HEK293T (cell line): ENCODE measurements at regions not wholly inside any gene's neighbourhood (a gene's known extent, or its start where the extent isn't known, plus 50 kb on each side); places are given as distances from the start of the nearest gene placed in this dataset.
A peak's percentile ranks its signal among the peaks of the same experiment; 100 is the strongest.
"Not testable (repeated sequence)": the region's sequence is repeated elsewhere in the genome, so short reads cannot be mapped to it uniquely, and the experiment has no call there.

ENCODE experiments used
- CTCF ChIA-PET: fragments of 350-600 bp; formaldehyde crosslinking; extraction: SDS; loops from one replicate; lab custom pipeline; 2021; ENCODE audit warnings: antibody characterized with exemption, inconsistent platforms; lab: Yijun Ruan, JAX
- POLR2A ChIA-PET: fragments of 350-600 bp; formaldehyde crosslinking; extraction: SDS; loops from one replicate; lab custom pipeline; 2020; ENCODE audit warnings: antibody characterized with exemption, inconsistent platforms; lab: Yijun Ruan, JAX
- DNase-seq: peaks from one replicate; pipeline ENCODE4 v3.0.0; 2012; ENCODE audit warnings: mixed read lengths; ENCODE audit errors: extremely low spot score

DNA sequence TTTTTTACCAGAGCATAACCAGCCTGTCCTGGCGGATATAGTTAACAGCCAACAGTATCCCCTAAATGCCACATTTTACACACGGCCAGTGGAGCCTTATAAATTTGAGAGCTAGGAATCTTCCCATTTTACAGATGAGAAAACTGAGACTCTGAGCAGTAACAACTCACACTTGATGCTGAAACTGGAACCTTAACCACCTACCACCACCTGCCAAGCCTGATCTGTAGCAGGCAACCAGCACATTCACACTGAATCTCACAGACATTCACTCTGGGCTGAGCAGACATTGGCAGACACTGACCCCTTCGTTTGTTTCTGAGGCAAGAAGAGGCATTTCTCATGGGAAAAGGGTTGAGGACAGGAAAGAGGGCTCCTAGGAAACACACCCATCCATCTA is 178.2 kb downstream of the BCL2L11 start:
- DNase-seq, CTCF ChIA-PET, POLR2A ChIA-PET: not testable (repeated sequence)

DNA sequence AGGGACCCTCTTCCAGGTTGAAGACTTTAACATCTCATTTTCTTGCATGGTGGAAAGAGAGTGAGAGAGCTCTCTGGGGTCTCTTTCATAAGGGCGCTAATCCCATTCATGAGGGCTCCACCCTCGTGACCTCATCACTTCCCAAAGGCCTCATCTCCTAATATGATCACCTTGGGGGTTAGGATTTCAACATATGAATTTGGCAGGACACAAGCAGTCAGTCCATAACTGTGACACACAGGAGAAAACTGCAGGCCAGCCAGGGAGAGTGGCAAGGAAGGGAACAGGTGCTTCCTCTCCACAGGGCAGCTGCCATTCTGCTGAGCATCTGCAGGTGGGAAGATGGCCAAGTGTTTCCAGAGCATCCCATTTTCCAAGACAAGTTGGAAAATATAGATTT is 178.9 kb downstream of the BCL2L11 start:
- POLR2A ChIA-PET, CTCF ChIA-PET, DNase-seq: not testable (repeated sequence)

- CTCF ChIA-PET, POLR2A ChIA-PET, DNase-seq: not testable (repeated sequence)
Measured at GRCh38 chr2:111301677-111302076, 181.0 kb downstream of the BCL2L11 start.

GRCh38 chr2:111302397-111303218 is 181.9 kb downstream of the BCL2L11 start:
- POLR2A ChIA-PET, DNase-seq, CTCF ChIA-PET: not testable (repeated sequence)

GRCh38 chr2:111307302-111307701 is 186.6 kb downstream of the BCL2L11 start:
- CTCF ChIA-PET, DNase-seq, POLR2A ChIA-PET: not testable (repeated sequence)

GRCh38 chr2:111309231-111310075 is 188.7 kb downstream of the BCL2L11 start:
- CTCF ChIA-PET, POLR2A ChIA-PET, DNase-seq: not testable (repeated sequence)

DNA sequence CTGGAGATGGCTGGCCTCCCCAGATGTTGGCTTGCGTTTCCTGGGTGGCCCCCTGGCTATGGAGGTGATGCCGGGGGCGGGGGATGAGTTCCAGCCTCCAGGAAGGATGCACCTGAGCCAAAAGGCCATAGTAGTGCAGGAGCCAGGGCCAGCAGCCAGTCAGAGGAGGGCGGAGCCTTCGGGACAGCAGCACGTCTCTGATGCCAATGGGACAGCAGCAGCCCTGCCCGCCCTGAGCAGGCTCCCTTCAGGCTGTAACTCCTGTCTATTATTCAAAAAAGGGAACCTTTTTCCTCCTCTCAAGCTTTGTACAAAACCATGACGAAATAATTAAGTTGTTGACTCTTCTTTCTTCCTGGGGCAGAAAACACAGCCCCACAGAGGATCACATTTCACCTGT is 189.7 kb downstream of the BCL2L11 start:
- DNase-seq, POLR2A ChIA-PET, CTCF ChIA-PET: not testable (repeated sequence)

DNA sequence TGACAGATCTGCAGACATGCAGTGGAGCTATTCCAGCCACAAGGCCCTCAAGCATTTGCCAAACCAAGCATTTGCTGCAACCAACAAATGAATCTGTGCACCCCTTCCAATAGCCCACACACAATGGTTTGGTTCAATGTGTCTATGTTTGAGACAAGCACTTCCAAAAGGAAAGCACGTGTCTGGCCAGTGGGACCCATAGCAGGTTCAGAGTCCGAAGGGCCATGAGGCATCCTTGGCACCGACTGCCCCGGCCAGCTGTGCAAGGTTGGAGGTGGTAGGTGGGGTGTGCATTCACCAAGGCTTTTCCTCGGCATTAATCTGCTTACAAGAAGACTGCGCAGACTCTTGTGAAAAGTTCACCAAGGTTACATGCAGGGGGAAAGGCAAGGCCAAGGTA is 190.9 kb downstream of the BCL2L11 start:
- POLR2A ChIA-PET, CTCF ChIA-PET, DNase-seq: not testable (repeated sequence)

- CTCF ChIA-PET, DNase-seq, POLR2A ChIA-PET: not testable (repeated sequence)
Measured at GRCh38 chr2:111312897-111313607, 192.3 kb downstream of the BCL2L11 start.

- POLR2A ChIA-PET, CTCF ChIA-PET: not testable (repeated sequence)
Measured at GRCh38 chr2:111313711-111314110, 193.0 kb downstream of the BCL2L11 start.

DNA sequence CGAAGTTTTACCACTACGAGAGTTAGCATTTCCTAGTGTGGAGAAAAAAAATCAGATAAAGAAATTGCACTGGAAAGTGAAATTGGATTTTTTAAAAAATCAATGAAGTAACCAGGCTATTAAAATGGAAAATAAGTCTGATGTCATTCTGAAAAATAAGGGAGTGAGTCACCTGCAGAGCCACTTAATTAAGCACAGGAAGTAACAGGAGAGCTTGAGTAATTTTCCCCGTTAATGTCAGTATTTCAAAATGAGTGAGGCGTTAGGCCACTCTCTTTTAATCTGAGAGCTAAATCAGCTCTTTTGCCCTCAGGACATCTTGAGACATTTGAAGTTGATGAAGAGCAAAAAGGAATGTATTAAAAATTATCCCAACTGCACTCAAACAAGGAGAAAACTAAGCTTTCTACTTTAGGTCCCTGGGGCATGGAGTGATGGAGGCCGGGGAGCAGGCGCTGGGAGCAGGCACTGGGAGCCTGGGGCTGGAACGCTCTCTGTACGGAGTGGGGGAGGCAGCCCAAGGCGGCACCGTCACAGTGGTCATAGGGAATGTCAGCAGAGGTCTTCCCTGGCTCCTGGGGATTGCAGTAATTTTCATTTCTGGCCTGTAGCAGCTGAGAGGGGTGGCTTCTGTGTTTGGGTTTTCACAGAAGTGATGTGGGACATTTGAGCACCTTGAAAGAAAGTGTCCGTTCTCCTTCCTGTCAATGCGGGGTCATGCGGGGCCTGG is 194.6 kb downstream of the BCL2L11 start:
- DNase-seq, result peak; percentile 3
- CTCF ChIA-PET, POLR2A ChIA-PET: not testable (repeated sequence)

More at GRCh38 chr2:111313711-111314110, 193.0 kb downstream of the BCL2L11 start:
- DNase-seq, result not testable (repeated sequence)

DNA sequence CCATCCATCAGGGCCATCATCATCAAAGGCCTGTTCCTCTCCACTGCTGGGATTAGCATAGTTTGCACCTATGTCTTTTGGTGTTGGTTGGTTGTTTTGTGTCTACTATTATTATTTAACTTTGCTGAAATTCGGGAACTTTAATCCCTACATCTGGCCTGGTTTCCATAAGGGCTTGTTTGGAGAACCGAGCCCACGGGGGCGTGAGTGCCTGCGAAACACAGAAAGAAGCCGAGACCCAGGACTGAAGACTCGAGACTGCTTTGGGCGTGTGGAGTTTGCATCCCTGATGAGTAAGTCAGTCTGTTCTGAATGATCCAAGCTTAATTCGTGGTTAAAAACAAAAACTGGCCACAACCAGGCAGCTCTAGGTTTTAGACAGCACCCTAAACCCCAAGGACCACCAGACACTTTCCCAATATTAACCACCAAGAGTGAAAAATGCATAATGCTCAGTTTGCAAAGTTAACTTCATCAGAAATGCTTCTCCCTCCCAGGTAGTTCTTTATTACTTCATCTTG is 195.6 kb downstream of the BCL2L11 start:
- DNase-seq, CTCF ChIA-PET, POLR2A ChIA-PET: not testable (repeated sequence)

DNA sequence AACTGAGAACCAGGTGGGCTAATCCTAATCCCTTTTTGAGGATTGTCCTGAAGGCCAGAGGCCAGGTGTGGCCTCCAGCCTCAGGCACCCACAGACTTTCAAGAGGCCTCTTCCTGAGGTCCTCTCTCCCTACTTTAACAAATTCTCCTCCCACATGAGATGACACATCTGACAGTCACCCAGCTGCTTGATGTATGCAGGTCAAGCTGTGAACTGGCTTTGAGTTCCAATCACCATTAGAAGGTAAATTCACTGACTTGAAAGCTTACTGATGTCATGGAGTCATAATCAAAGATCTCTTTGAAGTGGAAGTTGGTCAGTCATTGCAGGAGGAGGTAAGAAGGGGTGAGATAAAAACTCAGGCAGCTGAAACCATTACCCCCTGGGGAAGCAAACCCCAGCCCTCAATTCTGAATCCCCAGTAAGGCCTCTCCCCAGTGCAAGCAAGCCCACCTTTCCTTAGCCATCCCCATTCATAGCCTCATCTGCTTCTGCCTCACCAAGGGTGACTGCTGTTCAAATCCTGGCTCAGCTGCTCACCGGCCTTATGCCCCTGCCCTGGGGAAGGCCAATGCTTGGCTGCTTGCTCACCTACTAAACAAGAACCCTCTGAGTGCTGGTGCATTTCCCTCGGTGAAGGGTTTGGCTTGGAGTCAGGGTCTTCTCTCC is 196.3 kb downstream of the BCL2L11 start:
- POLR2A ChIA-PET, DNase-seq: not testable (repeated sequence)

DNA sequence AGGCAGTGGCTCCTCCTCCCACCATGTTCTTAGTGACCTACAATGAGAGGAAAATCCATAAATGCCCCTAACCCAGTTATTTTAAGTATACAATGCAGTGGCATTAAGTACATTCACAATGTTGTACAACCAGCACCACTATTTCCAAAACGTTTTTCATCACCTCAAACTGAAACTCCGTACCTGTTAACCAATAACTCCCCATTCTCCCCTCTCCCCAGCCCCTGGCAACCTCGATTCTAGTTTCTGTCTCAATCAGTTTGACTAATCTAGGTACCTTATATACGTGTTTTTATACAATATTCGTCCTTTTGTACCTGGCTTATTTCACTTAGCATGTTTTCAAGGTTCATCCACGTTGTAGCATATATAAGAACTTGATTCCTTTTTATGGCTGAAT is 198.8 kb downstream of the BCL2L11 start:
- CTCF ChIA-PET, DNase-seq, POLR2A ChIA-PET: not testable (repeated sequence)

More for the DNA sequence above, 196.3 kb downstream of the BCL2L11 start:
- CTCF ChIA-PET, result not testable (repeated sequence)

GRCh38 chr2:111320264-111320663 is 199.6 kb downstream of the BCL2L11 start:
- POLR2A ChIA-PET, DNase-seq, CTCF ChIA-PET: not testable (repeated sequence)

DNA sequence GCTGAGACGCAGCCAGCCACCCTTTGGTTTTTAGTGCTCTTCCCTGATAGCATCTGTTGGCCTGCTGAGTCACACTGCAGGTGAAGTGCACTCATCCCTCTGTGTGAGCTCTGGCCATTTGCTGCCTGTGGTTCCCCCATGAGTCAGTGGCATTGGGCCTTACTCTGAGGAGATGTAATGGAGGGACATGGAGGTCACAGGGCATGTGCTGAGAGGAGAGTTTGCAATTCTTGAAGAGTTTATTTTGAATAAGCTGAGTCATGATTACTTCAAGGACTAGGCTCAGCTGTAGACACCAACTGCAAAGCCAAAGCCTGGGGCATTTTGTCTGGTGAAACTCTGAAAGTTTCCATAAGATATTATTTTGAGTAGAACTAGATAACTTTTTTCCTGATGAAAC is 200.3 kb downstream of the BCL2L11 start:
- DNase-seq, CTCF ChIA-PET, POLR2A ChIA-PET: not testable (repeated sequence)

GRCh38 chr2:111323384-111323783 is 202.7 kb downstream of the BCL2L11 start:
- DNase-seq, POLR2A ChIA-PET: not testable (repeated sequence)

More at GRCh38 chr2:111323384-111323783, 202.7 kb downstream of the BCL2L11 start:
- CTCF ChIA-PET, result not testable (repeated sequence)
